ENCODE measurements at regions not wholly inside any gene's neighbourhood (a gene's known extent, or its start where the extent isn't known, plus 50 kb on each side); places are given as distances from the start of the nearest gene placed in this dataset.

DNA sequence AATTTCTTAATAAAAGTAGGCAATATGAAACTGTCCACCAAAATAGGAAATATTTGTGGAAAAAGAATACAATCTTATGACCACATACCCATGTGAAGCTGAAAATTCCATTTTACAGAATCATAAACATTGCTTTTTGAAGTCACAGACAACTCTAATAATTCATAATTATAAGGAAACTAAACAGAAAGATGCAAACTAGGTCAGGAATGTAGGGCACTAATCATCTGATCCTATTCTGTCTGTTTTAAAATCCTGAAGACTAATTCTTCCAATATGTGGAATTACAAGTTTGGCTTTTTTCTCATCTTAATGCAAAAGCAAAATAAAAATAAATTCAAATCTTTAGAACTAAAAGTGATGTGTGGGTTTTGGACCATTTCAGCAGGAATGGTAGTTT, 528.6 kb downstream of the LTN1 start:
- no peak for DNase-seq (ENCODE audit: low read depth in 2 of 2)

DNA sequence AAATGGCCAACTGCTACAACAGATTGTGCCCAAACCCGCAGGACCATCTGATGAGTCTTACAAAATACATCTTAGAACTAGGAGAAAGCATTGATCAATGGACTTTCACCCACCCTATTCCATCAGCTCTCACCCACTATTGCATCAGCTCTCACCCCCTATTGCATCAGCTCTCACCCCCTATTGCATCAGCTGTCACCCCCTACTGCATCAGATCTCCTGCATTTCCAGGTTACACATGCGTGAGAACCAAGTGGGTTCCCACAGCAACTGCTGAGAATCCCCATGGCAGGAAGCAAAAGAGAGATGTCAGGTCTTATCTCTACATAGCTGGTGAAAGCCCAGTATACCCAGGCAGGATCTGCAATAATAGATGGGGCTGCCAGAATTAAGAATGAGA, 533.5 kb downstream of the LTN1 start:
- no peak for DNase-seq (ENCODE audit: low read depth in 2 of 2)

DNA sequence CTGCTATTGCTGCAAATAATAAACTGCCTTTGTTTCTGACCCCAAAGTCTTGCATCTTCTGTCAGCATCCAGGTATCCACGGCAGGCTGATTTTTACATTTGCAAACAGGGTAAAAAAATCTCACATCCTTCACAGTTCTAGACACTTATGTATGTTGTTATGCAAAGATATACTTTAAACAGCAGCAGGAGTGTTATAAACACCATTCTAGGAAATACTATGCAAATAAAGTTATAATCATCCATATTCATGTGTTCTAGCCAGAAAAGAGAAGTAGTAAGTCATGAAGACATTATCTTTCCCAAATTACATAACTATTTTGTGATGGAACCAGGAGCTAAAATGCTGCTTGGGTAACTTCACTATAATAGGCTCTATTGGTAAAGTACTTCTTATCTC, 534.2 kb downstream of the LTN1 start:
- DNase-seq (ENCODE audit: low read depth in 2 of 2), result no peak

DNA sequence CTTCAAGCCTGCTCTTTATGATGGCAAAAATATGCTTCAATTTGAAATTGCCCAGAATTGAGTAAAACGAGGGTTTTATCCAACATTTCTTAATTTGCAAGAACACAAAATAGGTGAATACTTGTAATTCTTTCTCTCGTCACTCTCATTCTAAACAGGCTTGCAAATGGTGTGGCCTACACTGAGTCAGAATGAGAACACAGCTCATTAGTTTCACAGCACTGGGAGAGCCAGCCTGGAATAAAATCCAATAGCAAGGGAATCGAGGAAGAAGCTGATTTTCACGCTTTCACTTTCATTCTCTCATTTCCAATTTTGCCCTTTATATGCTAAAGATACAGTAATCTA, 537.5 kb downstream of the LTN1 start:
- no peak for DNase-seq (ENCODE audit: low read depth in 2 of 2)

DNA sequence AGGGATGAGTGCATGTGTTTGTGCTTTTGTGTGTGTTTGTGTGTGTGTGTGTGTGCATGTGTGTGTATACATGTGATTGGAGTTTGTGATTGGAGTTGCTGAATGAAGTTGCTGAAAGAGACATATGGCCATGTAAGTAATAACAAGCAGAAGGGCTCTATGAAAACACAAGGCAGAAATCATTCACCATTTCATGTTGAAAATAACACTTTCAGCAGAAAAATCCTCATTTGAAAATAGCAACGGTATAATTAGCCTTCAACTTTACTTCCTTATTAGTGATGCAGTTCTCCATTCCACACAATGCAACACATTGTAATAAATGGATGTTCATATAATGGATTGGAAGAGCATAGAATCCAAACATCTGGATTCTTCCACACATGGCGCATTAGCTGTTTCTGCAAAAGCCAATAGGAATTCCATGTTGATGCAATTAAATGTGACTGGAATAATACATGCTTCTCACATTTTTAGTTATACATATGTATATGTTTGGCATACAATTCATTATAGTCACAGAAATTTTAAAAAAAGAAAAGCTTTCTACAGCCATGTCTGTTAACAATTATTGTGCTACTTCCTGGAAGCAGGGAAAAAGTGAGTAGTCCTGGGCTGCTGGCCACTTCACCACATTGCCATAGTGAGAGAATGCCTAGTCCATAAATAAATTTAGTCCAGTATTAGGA, 538.0 kb downstream of the LTN1 start:
- DNase-seq (ENCODE audit: low read depth in 2 of 2), result no peak

DNA sequence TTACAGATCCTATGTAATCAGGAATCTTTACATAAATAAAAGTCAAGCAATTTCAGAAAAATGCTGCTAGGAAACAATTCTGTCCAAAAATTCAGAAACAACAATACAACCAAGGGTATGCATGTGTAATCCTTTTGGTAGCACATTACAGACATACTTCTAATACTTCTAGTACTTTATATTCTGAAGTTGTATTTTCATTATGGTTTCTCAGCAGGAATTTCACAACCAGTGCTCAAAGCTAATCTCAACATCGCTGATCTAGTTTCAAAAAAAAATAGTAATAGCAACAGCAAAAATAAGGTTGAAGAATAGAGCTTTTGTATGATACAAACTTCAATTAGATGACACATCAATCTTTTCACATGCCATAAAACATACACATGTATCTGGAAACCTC, 545.2 kb downstream of the LTN1 start:
- DNase-seq (ENCODE audit: low read depth in 2 of 2), result no peak

DNA sequence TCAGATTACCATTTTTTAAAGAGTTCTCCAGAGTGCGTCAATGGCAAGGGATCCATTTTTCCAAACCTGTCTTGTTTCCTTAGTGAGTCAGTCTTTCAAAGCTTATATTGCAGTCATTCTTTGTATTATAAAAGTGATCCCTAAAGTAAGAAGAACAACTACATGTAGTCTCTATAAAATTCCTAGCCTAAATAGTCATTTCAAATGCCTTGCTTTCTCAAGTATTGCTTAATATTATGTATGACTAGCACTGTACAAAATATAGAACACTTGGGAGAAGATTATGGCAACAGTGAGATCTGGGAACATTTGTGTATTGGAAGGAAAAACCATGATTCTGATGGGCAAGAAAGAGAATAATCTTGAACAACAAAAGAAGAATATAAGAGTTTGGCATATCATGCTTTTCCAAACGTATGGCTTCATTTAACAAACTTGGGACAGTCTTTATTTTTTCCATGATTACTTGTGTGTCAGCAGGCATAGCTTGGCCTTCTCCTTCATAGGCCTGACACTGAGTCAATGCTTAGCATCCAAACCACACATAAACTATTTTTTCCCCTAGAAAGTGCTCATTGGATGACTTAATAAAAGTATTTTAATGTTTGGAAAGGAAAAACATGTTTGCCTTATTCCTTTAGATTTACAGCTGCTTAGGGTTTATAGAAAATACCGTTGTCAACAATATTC, 547.4 kb downstream of the LTN1 start:
- no peak for DNase-seq (ENCODE audit: low read depth in 2 of 2)

DNA sequence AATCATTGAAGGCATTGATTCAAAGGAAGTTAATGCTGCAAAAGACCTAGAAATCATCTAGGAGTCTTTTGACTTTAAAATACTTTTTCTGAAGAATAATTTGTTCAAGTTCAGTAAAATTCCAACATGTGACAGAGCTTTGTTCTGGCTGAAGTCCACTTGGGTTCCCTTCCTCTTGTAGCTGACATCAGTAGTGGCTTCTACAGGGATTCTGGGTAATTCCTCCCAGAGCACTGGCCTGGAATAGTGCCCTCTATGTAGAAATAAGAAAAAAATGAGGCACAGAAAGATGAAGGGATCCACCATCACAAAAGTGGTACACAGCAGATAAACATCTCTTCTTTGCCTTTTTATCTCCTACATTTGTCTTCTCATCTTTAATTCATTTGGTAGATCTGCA, 548.1 kb downstream of the LTN1 start:
- DNase-seq (ENCODE audit: low read depth in 2 of 2), result no peak

DNA sequence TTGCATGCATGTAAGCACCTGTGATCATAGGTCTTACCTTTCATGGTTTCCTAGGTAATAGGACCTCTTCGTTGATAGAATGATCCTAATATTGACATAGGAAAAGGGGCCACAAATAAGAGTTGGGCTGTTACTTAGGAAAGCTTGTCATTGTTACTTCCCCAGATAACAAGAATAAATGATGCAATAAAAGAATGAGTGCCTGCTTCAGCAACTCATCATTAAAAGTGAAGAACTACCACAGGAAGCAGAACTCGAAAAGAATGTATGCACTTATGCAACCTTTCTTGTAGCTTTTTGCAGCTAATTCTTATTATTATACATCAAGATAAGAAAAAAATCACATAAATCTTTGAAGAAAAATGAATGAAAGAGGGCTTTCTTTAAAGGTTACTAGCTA, 548.6 kb downstream of the LTN1 start:
- no peak for DNase-seq (ENCODE audit: low read depth in 2 of 2)

DNA sequence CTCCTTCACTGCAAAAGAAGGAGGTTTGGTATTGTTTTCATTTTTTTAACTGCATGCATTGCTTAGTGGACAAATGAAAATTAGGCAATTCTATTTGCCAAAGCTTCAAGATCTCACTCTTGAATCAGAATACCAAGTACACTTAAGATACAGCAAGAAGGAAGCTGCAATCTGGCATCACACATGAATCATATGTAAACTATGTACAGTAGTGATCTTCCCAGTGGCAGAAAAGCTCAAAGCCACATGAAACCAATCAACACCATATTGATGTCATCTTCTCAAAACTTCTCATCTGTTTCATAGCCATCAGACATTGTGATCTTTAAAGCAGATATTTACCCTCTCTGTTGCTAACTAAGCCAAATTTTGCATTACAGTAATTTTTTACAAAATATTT, 550.1 kb downstream of the LTN1 start:
- DNase-seq (ENCODE audit: low read depth in 2 of 2), result no peak

DNA sequence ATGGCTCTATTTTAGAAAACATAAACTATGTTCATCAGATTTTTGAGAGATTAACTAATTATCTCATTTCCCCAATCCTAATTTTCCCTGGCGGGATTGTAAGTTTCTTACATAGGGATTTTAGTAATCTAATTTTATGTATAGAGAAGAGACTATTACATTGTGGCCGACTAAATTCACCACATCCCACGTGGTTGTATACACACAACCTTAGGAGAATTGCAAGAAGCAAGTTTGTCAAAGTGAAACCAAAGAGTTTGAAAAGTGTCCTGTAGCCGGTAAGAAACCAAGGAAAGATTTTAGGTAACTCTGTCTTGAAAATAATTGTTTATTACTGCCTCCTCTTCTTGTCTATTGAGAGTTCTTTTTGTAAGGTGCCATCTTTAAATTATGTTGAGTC, 550.6 kb downstream of the LTN1 start:
- DNase-seq (ENCODE audit: low read depth in 2 of 2), result no peak

DNA sequence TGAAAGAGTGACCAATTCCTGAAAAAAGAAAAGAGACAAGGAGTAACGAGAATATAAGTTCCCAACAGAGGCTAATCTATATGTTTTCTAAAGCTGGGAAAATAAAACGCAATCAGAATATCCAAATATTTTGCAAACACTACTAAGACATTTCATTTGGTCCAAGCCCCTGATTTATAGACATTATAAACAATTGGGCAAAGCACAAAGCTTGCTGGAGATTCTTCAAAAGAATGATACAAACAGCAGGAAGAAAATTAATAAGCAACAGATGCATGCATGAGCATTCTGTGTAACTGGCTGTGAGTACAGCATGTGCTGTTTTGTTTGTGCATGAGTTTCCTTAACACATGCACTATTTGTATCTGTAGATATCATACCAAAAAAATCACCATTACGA, 552.9 kb downstream of the LTN1 start:
- no peak for DNase-seq (ENCODE audit: low read depth in 2 of 2)

DNA sequence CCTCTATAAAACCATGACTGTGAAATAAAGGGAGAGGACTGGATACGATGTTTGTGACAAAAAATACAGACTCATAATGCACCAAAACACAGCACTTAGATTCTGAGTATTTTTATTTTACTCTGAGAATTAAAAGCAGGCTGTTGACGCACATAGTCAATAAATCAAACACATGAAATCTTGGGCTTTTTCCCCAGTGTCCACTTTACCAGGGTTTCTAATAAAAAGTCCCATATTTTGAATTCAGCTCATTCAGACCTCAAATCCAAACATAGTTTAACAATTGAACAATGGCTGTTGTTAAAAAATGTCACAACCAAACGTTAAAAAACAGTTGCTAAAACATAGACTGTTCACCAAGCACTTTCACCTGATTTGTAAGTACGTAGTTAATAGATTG, 553.4 kb downstream of the LTN1 start:
- DNase-seq (ENCODE audit: low read depth in 2 of 2), result no peak

DNA sequence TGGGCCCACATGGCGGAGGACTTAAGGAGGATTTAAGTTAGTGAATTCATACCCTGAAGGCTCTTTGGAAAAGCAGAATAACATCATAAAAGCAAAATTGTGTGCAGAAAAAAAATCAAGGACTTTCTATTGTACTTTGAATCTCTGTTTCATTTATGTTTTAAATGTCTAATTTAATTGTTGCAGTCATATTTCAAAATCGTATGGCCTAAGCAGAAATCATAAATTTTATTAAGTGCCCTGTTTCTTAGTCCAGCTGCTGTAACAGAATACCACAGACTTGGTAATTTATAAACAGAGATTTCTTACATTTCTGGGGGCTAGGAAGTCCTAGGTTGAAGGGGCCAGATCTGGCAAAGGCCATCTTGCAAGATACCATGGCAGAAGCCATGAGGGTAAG, 555.6 kb downstream of the LTN1 start:
- no peak for DNase-seq (ENCODE audit: low read depth in 2 of 2)

DNA sequence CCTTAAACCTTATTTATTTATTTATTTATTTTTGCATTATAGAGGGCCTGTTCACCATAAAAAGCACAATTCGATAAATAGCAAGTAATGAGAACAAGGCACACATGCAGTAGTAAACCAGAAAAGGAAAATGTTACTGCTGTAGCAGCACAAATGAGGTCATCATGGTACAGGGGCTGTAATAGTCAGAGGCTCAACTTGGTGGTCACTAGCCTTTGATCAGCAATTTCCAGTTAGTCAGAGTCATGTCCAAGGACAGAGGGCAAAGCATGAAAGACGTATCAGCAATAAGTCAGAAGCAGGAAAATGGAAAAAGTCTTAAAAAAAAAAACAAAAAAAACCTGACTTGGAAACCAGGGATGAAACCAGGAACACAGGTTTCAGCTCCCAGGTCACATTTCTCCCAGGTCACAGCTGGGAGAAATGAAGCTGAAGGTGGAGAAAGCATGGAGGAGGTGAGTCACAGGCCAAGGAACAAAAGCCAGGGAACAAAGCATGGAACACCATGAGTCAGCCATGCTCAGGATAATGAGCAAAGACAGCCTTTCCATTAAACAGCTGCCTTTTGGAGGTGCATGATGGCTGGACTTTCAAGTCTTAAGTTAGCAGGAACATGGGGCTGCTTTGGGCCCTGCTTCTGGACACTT, 556.3 kb downstream of the LTN1 start:
- DNase-seq (ENCODE audit: low read depth in 2 of 2), result no peak

DNA sequence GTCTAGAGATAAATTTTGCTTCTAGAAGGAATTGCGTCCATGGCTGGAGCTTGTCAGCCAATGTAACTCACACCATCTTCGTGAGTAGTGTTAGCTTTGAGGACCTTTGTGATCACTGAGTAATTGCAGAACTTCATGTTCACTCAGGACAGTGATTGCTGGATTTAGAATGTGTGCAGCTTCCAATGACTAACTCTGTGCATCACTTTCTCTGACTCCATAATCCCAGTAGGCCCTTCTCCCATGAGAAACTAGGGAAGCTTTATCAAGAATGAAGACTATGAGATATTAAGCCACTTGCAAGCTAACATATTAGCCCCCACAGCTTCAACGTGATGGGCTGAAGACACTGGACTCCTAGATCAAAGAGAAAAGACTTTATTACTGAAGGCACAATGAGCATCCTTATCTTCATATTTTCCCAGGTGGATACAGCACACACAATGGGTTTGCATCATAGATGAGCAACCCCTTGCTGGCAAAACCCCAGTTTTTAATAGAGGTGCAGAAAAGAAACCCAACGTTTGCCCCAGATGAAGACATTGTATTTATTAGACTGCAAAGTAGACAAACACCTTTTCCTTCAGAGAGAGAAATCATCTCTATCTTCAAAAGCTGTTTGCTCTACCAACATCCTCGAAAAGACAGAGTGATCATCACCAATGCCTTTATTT, 561.0 kb downstream of the LTN1 start:
- DNase-seq (ENCODE audit: low read depth in 2 of 2), result no peak

DNA sequence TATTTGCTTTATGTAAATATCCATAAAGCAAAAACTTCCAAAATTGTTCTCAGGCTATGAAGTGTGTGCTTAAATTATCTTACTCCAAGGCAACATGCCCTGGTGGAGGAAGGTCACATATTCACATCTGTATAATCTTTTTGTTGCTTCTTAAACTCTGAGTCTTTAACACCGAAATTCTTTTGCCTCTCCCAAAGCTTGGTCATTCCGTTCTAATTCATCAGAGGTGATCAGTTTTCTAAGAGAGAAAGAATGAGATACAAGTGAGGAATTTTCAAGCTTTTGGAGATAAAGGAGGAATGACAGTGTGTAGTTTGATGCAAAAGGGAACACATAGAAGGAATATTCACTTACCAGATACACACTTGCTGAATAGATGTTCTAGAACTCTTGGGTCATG, 561.7 kb downstream of the LTN1 start:
- no peak for DNase-seq (ENCODE audit: low read depth in 2 of 2)

DNA sequence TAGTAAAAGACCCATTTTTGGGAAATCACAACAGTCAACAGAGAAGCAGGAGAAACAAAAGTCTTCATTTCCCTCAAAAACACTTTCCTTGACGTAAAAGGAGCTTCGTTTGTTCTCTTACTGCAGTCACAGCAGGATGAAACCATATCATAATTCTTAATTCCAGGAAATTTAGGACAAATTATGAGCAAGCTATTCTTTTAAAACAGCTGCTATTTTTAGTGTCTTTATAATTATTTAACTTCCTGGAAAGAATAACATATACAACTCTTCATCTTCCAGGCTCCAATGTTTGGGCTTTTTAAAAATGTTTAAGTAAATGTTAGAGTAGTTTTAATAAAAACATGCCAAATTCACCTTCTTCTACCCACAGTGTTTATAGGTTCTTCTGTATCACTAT, 563.5 kb downstream of the LTN1 start:
- no peak for DNase-seq (ENCODE audit: low read depth in 2 of 2)

DNA sequence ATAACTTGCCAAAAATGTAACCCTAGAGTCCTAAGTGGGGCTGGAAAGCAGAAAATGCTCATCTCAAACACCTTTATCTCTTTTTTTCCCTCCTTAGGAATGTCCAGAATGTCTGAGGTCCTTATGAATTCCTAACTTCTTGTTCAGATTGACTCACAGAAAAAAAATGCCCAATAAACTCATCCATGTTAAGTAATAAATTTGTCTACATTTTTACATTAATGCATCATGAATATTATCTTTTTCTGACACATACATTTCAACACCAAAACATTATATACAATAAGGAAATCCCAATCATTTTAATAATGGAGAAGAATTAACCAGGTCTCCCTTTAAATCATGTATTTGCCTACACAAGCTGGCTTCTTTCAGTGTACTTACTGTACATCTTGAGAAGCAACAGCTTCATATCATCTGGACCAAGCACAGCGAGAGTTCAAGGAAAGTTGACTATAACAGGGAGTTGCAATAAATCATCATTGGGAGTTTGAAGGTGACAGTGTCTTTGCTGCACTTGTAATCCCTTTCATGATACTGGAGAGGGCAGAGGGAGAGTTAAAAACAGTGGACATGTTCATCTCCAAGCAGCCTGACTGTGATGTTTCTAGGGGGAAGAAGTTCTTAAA, 565.2 kb downstream of the LTN1 start:
- DNase-seq (ENCODE audit: low read depth in 2 of 2), result no peak

DNA sequence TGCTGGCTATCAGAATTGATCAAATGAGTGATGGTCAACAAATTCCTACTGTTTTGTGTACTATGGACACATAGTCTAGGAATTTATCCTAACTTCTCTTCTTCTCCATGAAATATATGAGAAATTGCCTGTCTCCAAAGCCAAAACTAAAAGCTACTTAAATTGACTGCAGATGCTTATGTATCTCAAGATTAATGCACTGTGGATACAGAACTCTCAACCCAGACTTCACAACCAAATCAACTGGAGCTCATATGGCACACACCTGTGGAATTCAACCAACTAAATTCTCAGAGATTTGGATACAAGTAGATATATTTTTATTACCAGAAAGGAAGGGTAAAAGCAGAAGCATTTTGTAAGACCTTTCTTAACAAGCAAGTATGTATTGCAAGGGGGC, 566.1 kb downstream of the LTN1 start:
- no peak for DNase-seq (ENCODE audit: low read depth in 2 of 2)

DNA sequence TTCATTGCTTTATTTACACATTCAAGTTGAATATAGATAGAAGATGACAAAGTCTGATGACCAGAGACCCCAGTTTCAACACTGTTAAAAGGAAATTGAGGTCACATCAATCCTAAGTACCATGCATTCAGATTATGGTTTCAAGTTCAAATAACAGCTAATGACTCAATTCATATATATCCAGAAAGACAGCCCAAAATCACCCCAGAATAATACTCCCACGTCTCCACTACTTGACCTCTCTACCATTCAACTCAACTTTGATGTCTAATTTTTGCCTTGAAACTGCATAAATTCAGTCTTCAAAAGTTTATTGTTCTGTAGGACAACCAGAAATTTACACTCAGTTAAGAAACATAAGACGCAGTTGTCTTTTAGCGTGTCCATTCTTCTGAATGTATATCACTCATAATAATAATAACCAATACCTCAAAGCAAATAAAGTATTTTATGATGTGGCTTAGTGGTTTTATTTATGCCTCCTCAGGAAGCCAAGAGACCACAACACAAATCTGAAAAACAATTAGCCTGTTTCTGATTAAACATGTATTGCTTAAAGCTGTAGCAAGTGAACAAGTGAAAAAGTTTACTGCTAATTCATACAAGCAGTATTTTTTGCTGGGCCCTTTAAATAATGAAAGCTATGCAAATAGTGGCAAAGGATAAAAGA, 569.0 kb downstream of the LTN1 start:
- no peak for DNase-seq (ENCODE audit: low read depth in 2 of 2)

Data from stimulated activated CD8-positive, alpha-beta memory T cell treated with anti-CD3 and anti-CD28 coated beads, Interleukin-7, amount 100 ng/mL, for 4 hours (primary cell).